OCI-M1 (cell line): ENCODE measurements at regions not wholly inside any gene's neighbourhood (a gene's known extent, or its start where the extent isn't known, plus 50 kb on each side); places are given as distances from the start of the nearest gene placed in this dataset.

ENCODE experiments used
- DNase-seq: peaks from one replicate; lab custom pipeline; 2025; lab: John Stamatoyannopoulos, UW

- DNase-seq, result no peak
These were observed 464.9 kb upstream of the RBMS3 start for GRCh38 chr3:28816017-28816416.

GRCh38 chr3:28824316-28824715 is 456.6 kb upstream of the RBMS3 start:
- no peak for DNase-seq

GRCh38 chr3:28826840-28827239 is 454.0 kb upstream of the RBMS3 start:
- DNase-seq, result no peak

GRCh38 chr3:28835249-28835648 is 445.6 kb upstream of the RBMS3 start:
- no peak for DNase-seq

GRCh38 chr3:28835751-28836150 is 445.1 kb upstream of the RBMS3 start:
- DNase-seq, result no peak

- DNase-seq, result no peak
These were observed 444.7 kb upstream of the RBMS3 start for GRCh38 chr3:28836199-28836598.

GRCh38 chr3:28840976-28841376 is 439.9 kb upstream of the RBMS3 start:
- DNase-seq, result no peak

GRCh38 chr3:28841441-28841840 is 439.4 kb upstream of the RBMS3 start:
- no peak for DNase-seq

GRCh38 chr3:28844298-28845005 is 436.4 kb upstream of the RBMS3 start:
- no peak for DNase-seq

GRCh38 chr3:28845006-28845324 is 435.9 kb upstream of the RBMS3 start:
- no peak for DNase-seq

GRCh38 chr3:28846971-28847478 is 433.8 kb upstream of the RBMS3 start:
- DNase-seq, result no peak

- DNase-seq, result no peak
These were observed 433.1 kb upstream of the RBMS3 start for GRCh38 chr3:28847736-28848135.

GRCh38 chr3:28850186-28850585 is 430.7 kb upstream of the RBMS3 start:
- DNase-seq, result no peak

- peak; percentile 43 for DNase-seq
These were observed 427.0 kb upstream of the RBMS3 start for GRCh38 chr3:28853830-28854229.

GRCh38 chr3:28856796-28857195 is 424.1 kb upstream of the RBMS3 start:
- no peak for DNase-seq

- DNase-seq, result no peak
These were observed 421.0 kb upstream of the RBMS3 start for GRCh38 chr3:28859897-28860296.

- peak; percentile 49 for DNase-seq
These were observed 420.6 kb upstream of the RBMS3 start for GRCh38 chr3:28860307-28860706.

- DNase-seq, result no peak
These were observed 417.7 kb upstream of the RBMS3 start for GRCh38 chr3:28863186-28863585.

- DNase-seq, result no peak
These were observed 413.0 kb upstream of the RBMS3 start for GRCh38 chr3:28867836-28868235.

- no peak for DNase-seq
These were observed 412.0 kb upstream of the RBMS3 start for GRCh38 chr3:28868897-28869296.

- DNase-seq, result no peak
These were observed 403.0 kb upstream of the RBMS3 start for GRCh38 chr3:28877912-28878311.

- no peak for DNase-seq
These were observed 390.5 kb upstream of the RBMS3 start for GRCh38 chr3:28890373-28890772.

- DNase-seq, result peak; percentile 21
These were observed 389.4 kb upstream of the RBMS3 start for GRCh38 chr3:28891485-28891884.

- DNase-seq, result no peak
These were observed 380.6 kb upstream of the RBMS3 start for GRCh38 chr3:28900301-28900700.
